ENCODE measurements at regions not wholly inside any gene's neighbourhood (a gene's known extent, or its start where the extent isn't known, plus 50 kb on each side); places are given as distances from the start of the nearest gene placed in this dataset.

DNA sequence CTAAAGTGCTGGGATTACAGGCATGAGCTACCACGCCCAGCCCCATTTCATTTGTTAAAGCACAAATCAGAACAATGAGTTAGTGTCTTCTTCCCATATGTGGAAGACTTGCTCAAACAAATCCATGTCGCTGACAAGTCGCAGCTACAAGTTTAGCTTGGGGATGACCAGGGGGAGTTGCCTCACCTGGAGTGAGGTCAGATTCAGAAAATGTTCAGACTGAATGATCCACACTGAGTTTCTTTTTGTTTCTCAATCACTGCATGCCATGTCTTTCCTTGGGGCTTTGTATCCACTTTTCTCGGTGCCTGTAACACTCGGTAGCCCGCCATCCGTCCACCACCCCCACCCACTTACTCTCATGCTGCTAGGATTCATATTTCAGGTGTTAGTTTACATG, 437.3 kb upstream of the DYNLRB2 start:
- TF ChIP-seq, protein P1, sequence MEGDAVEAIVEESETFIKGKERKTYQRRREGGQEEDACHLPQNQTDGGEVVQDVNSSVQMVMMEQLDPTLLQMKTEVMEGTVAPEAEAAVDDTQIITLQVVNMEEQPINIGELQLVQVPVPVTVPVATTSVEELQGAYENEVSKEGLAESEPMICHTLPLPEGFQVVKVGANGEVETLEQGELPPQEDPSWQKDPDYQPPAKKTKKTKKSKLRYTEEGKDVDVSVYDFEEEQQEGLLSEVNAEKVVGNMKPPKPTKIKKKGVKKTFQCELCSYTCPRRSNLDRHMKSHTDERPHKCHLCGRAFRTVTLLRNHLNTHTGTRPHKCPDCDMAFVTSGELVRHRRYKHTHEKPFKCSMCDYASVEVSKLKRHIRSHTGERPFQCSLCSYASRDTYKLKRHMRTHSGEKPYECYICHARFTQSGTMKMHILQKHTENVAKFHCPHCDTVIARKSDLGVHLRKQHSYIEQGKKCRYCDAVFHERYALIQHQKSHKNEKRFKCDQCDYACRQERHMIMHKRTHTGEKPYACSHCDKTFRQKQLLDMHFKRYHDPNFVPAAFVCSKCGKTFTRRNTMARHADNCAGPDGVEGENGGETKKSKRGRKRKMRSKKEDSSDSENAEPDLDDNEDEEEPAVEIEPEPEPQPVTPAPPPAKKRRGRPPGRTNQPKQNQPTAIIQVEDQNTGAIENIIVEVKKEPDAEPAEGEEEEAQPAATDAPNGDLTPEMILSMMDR (IDR thresholded peaks at IDR 0.05) = no peak
- no peak for TF ChIP-seq EP300 (IDR thresholded peaks at IDR 0.05)
